ENCODE measurements at regions not wholly inside any gene's neighbourhood (a gene's known extent, or its start where the extent isn't known, plus 50 kb on each side); places are given as distances from the start of the nearest gene placed in this dataset.
A peak's percentile ranks its signal among the peaks of the same experiment; 100 is the strongest.

- Histone ChIP-seq H2BK5ac (ENCODE audit: low read depth, low read length, poor library complexity, severe bottlenecking) (no peak overlapping the region), H3K4ac (ENCODE audit: low read depth, low read length) (no peak overlapping the region), H3K9me1 (ENCODE audit: insufficient read depth, low read length) (no peaks in the 10 kb centered on the region), H3K36me3 (ENCODE audit: control insufficient read depth, insufficient read depth, low read length) (no peaks in the 10 kb centered on the region), H3K79me1 (ENCODE audit: low read depth in 1 of 2, low read length in 2 of 2) (no peaks in the 10 kb centered on the region), H3K4me3 (ENCODE audit: insufficient read depth, low read depth, low read length) (no peak overlapping the region), H4K5ac (ENCODE audit: low read depth, low read length) (no peak overlapping the region), H3K9me3 (ENCODE audit: control insufficient read depth, insufficient read depth, low read length) (peaks cover 6% of the 10 kb centered on the region; the same call in 1 of the 2 replicates), H2BK20ac (ENCODE audit: low read depth, low read length) (no peak overlapping the region), H3K56ac (ENCODE audit: extremely low read depth, insufficient read depth, low read length) (no peak overlapping the region), H3K27me3 (ENCODE audit: control insufficient read depth, insufficient read depth, low read length) (no peaks in the 10 kb centered on the region), H2AK5ac (ENCODE audit: low read depth, low read length) (no peak overlapping the region), H3K9ac (ENCODE audit: low read depth, low read length) (no peak overlapping the region), H3K27ac (ENCODE audit: insufficient read depth, low read length) (no peak overlapping the region), H2AFZ (replicated peaks; ENCODE audit: low read length, poor library complexity) (no peak overlapping the region), H3K18ac (ENCODE audit: low read depth, low read length) (no peak overlapping the region), H4K8ac (ENCODE audit: low read depth in 2 of 2, low read length in 2 of 2) (no peak overlapping the region), H3K4me2 (ENCODE audit: low read depth, low read length) (no peak overlapping the region), H4K20me1 (ENCODE audit: insufficient read depth, low read length) (no peaks in the 10 kb centered on the region), H2BK15ac (ENCODE audit: low read depth, low read length) (no peak overlapping the region), H3K14ac (replicated peaks; ENCODE audit: low read depth, low read length) (no peak overlapping the region), H3K4me1 (ENCODE audit: control insufficient read depth, insufficient read depth, low read length) (no peaks in the 10 kb centered on the region), H2BK120ac (ENCODE audit: low read depth, low read length) (no peak overlapping the region), H2AK9ac (replicated peaks; ENCODE audit: low read depth, low read length, poor library complexity) (no peak overlapping the region), H4K91ac (ENCODE audit: insufficient read depth, low read depth, low read length) (no peak overlapping the region), H3K23ac (ENCODE audit: low read depth, low read length) (no peak overlapping the region)
- TF ChIP-seq NFE2L2 (IDR thresholded peaks at IDR 0.05; ENCODE audit: low read depth, low read length), result peak; percentile 42; the same call in 1 of the 2 replicates
- TF ChIP-seq BHLHE40 (IDR thresholded peaks at IDR 0.05; ENCODE audit: low read depth, low read length), result no peak
- peak; percentile 14; the same call in 1 of the 2 replicates for TF ChIP-seq MAFK (IDR thresholded peaks at IDR 0.05; ENCODE audit: low read depth, low read length)
- ATAC-seq (ENCODE audit: low read depth) (no peak), DNase-seq (no peak)
- ChIA-PET POLR2A (ENCODE audit: unreplicated experiment) (no interaction called here), CTCF (no interaction called here)
- dilution Hi-C loops (cut with HindIII; ENCODE audit: low sequenced_read_pairs, unreplicated experiment), result no loop called here
- BruUV-seq (replicated peaks), result no TSS peak
- intact Hi-C loops (cut with micrococcal nuclease), result no loop called here
- 20% methylated on average over 1 of the region's 2 CpGs; no CpG with 5 or more reads in 1 of the 2 experiments for WGBS, 2 experiments (ENCODE audit: extremely low coverage in 2 of 2, insufficient read length in 1 of 2)
- in situ Hi-C loops (cut with MboI; ENCODE audit: low sequenced_read_pairs), result no loop called here
These were observed 322.4 kb upstream of the PRKX start for GRCh38 chrX:4035874-4036273.

All from IMR-90 (cell line).